A673 (cell line): ENCODE measurements at regions not wholly inside any gene's neighbourhood (a gene's known extent, or its start where the extent isn't known, plus 50 kb on each side); places are given as distances from the start of the nearest gene placed in this dataset.

Source experiments
- BruUV-seq: library from RNA; stranded (reverse); fragments of 400-500 nt; replicated peaks from 2 replicates; lab custom pipeline; 2021; lab: Mats Ljungman, UMichigan
- CTCF ChIA-PET: fragments of 300-600 bp; sonication (Branson Sonifier 250); formaldehyde crosslinking; loops from one replicate; lab custom pipeline; 2022; ENCODE audit warnings: antibody characterized with exemption; lab: Charles Lee
- POLR2A ChIA-PET: fragments of 300-600 bp; sonication (Branson Sonifier 250); formaldehyde crosslinking; loops from one replicate; lab custom pipeline; 2022; ENCODE audit warnings: antibody characterized with exemption; ENCODE audit not compliant: low non-redundant PET; lab: Charles Lee
- DNase-seq: peaks from one replicate; pipeline ENCODE4 v3.0.0-alpha.2; 2015; ENCODE audit warnings: low spot score
- H3K27ac ChIP-seq: fragments of 200-600 bp; sonication (generic); 2 replicates; pipeline ENCODE4 v1.5.1; 2016; ENCODE audit warnings: mixed run types, low read depth, mild to moderate bottlenecking, mixed read lengths, antibody characterized with exemption, low read length; ENCODE audit not compliant: poor library complexity, severe bottlenecking
- H3K27me3 ChIP-seq: fragments of 200-600 bp; sonication (generic); replicated peaks from 2 replicates; pipeline ENCODE4 v1.6.1; 2017; ENCODE audit warnings: mixed run types, low read depth, mild to moderate bottlenecking, mixed read lengths, antibody characterized with exemption, low read length; ENCODE audit not compliant: insufficient read depth, poor library complexity
- H3K36me3 ChIP-seq: fragments of 200-600 bp; sonication (generic); 2 replicates; pipeline ENCODE4 v1.6.1; 2016; ENCODE audit warnings: mixed run types, mild to moderate bottlenecking, mixed read lengths, antibody characterized with exemption, low read length; ENCODE audit not compliant: insufficient read depth, poor library complexity, severe bottlenecking
- H3K4me1 ChIP-seq: fragments of 200-600 bp; sonication (generic); 2 replicates; pipeline ENCODE4 v1.6.1; 2017; ENCODE audit warnings: mixed run types, mild to moderate bottlenecking, mixed read lengths, antibody characterized with exemption, low read length; ENCODE audit not compliant: insufficient read depth, poor library complexity, severe bottlenecking
- H3K4me3 ChIP-seq: fragments of 200-600 bp; sonication (generic); 2 replicates; pipeline ENCODE4 v1.5.1; 2016; ENCODE audit warnings: low read depth, mixed run types, mild to moderate bottlenecking, mixed read lengths, low read length; ENCODE audit not compliant: poor library complexity, severe bottlenecking
- H3K9me3 ChIP-seq: fragments of 200-600 bp; sonication (generic); 2 replicates; pipeline ENCODE4 v1.6.1; 2016; ENCODE audit warnings: mixed run types, low read depth, mild to moderate bottlenecking, mixed read lengths, antibody characterized with exemption, low read length; ENCODE audit not compliant: poor library complexity, severe bottlenecking
- EZH2 ChIP-seq: fragments of 200-600 bp; sonication (generic); IDR thresholded peaks from 2 replicates; pipeline ENCODE4 v1.6.1; 2017; ENCODE audit warnings: borderline replicate concordance, low read depth, mild to moderate bottlenecking, mixed read lengths, antibody characterized with exemption, low read length; ENCODE audit not compliant: poor library complexity, severe bottlenecking
- intact Hi-C: fragments of 100-400 bp; cut with micrococcal nuclease; formaldehyde crosslinking; loops from one replicate; pipeline ENCODE4 v1.10.0; 2022; ENCODE audit not compliant: unreplicated experiment
- TF ChIP-seq, protein P1 (sequence below): fragments of 300-800, 200-600 bp; sonication (generic); conservative IDR thresholded peaks from 2 replicates; pipeline ENCODE4 v1.5.1; 2017; ENCODE audit warnings: low read depth, mild to moderate bottlenecking, antibody characterized with exemption, low read length, moderate library complexity, mixed read lengths

DNA sequence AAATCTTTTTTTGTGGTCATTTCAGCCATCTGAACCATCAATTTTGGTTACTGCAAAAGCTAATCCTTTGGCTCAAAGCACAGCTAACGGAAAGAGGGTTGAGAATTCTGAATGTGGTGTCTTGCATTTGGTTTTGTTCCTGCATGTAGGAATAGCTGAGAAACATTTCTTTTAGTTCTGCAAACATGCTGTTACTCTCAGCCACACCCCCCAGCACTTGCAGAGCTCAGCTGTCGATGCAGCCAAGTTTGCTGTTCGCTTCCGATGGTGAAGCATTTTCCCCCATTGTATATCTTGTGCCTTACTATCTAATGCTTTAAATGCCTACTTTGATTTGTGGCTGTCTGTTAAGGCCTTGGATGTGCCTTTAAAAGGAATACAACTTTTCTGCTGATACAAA is 294.9 kb upstream of the FANCL start:
- peaks cover 61% of the 10 kb centered on the region for H3K4me1 ChIP-seq
- no peak for TF ChIP-seq EZH2
- TF ChIP-seq, protein P1, sequence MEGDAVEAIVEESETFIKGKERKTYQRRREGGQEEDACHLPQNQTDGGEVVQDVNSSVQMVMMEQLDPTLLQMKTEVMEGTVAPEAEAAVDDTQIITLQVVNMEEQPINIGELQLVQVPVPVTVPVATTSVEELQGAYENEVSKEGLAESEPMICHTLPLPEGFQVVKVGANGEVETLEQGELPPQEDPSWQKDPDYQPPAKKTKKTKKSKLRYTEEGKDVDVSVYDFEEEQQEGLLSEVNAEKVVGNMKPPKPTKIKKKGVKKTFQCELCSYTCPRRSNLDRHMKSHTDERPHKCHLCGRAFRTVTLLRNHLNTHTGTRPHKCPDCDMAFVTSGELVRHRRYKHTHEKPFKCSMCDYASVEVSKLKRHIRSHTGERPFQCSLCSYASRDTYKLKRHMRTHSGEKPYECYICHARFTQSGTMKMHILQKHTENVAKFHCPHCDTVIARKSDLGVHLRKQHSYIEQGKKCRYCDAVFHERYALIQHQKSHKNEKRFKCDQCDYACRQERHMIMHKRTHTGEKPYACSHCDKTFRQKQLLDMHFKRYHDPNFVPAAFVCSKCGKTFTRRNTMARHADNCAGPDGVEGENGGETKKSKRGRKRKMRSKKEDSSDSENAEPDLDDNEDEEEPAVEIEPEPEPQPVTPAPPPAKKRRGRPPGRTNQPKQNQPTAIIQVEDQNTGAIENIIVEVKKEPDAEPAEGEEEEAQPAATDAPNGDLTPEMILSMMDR: no peak
- no peaks in the 10 kb centered on the region for H3K27me3 ChIP-seq
- intact Hi-C loops: loop anchor here (10.0 kb wide), 1 partner anchor 301 kb away; no protein-coding TSS in a partner anchor
- no peak for DNase-seq
- POLR2A ChIA-PET: no interaction called here
- H3K36me3 ChIP-seq: no peaks in the 10 kb centered on the region
- H3K9me3 ChIP-seq: no peaks in the 10 kb centered on the region
- no TSS peak for BruUV-seq
- no peak overlapping the region for H3K27ac ChIP-seq
- no peak overlapping the region for H3K4me3 ChIP-seq
- CTCF ChIA-PET: no interaction called here

DNA sequence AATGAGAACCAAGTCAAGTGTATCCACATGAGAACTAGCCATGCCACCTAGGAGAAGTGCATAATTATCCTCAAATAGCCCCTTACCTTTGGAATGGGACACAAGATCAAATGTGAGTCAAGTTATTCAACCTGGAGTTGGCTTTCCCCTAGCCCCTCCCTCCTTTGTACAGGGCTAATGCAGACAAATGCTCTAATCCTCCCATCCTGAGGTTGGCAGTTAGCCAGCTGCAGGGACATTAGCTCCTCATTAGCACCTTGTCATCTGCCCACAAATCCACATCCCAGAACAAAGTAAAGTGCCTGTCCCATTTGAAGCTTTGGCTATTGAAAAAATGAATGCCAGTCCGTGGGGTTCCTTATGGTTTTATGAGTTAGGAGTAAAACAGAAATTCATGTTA is 294.1 kb upstream of the FANCL start:
- H3K4me1 ChIP-seq: peaks cover 52% of the 10 kb centered on the region
- H3K4me3 ChIP-seq: no peak overlapping the region
- DNase-seq: peak; percentile 42
- no peaks in the 10 kb centered on the region for H3K36me3 ChIP-seq
- POLR2A ChIA-PET: no interaction called here
- TF ChIP-seq EZH2: no peak
- TF ChIP-seq, protein P1: no peak
- CTCF ChIA-PET: no interaction called here
- H3K9me3 ChIP-seq: no peaks in the 10 kb centered on the region
- intact Hi-C loops: loop anchor here (10.0 kb wide), 1 partner anchor 300 kb away; no protein-coding TSS in a partner anchor
- H3K27me3 ChIP-seq: no peaks in the 10 kb centered on the region
- BruUV-seq: no TSS peak
- no peak overlapping the region for H3K27ac ChIP-seq

DNA sequence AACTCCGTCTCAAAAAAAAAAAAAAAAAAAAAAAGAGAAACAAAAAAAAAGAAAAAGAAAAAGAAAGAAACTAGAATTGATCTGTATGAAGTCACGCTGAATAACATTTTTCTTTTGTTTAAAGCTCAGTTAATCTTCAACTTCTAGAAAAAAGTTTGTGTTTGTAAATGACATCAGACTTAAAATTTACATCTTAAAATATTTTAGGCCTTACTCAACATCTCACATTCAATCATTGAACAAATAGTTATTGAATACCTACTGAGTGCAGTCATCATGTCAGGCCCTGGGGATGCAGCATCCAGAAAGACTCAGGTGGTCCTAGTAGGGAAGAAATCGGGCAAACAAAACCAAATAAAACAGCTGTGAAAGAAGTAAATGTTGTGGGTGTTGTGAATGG is 292.3 kb upstream of the FANCL start:
- no peak overlapping the region for H3K27ac ChIP-seq
- H3K9me3 ChIP-seq: no peaks in the 10 kb centered on the region
- DNase-seq: no peak
- ChIA-PET POLR2A (no interaction called here), CTCF (no interaction called here)
- no peaks in the 10 kb centered on the region for H3K27me3 ChIP-seq
- no peak overlapping the region for H3K4me3 ChIP-seq
- TF ChIP-seq, protein P1: no peak
- no peak for TF ChIP-seq EZH2
- intact Hi-C loops: loop anchor here (10.0 kb wide), 1 partner anchor 299 kb away; no protein-coding TSS in a partner anchor
- BruUV-seq: no TSS peak
- no peaks in the 10 kb centered on the region for H3K36me3 ChIP-seq
- H3K4me1 ChIP-seq: peaks cover 35% of the 10 kb centered on the region
